Activated naive CD8-positive, alpha-beta T cell (primary cell): ENCODE measurements at regions not wholly inside any gene's neighbourhood (a gene's known extent, or its start where the extent isn't known, plus 50 kb on each side); places are given as distances from the start of the nearest gene placed in this dataset.
"Not testable (repeated sequence)": the region's sequence is repeated elsewhere in the genome, so short reads cannot be mapped to it uniquely, and the experiment has no call there.

Experiments used
- H3K27ac Mint-ChIP-seq: one replicate; pipeline ENCODE4 v1.8.0; 2021; ENCODE audit warnings: mixed read lengths
- H3K27me3 Mint-ChIP-seq: one replicate; pipeline ENCODE4 v1.8.0; 2021; ENCODE audit warnings: mixed read lengths
- H3K36me3 Mint-ChIP-seq: one replicate; pipeline ENCODE4 v1.8.0; 2021; ENCODE audit warnings: mixed read lengths
- H3K4me1 Mint-ChIP-seq: one replicate; pipeline ENCODE4 v1.8.0; 2021; ENCODE audit warnings: low read depth, mixed read lengths
- H3K4me3 Mint-ChIP-seq: one replicate; pipeline ENCODE4 v1.8.0; 2021; ENCODE audit warnings: mild to moderate bottlenecking, mixed read lengths
- H3K9me3 Mint-ChIP-seq: one replicate; pipeline ENCODE4 v1.8.0; 2021; ENCODE audit warnings: low read depth, mixed read lengths

DNA sequence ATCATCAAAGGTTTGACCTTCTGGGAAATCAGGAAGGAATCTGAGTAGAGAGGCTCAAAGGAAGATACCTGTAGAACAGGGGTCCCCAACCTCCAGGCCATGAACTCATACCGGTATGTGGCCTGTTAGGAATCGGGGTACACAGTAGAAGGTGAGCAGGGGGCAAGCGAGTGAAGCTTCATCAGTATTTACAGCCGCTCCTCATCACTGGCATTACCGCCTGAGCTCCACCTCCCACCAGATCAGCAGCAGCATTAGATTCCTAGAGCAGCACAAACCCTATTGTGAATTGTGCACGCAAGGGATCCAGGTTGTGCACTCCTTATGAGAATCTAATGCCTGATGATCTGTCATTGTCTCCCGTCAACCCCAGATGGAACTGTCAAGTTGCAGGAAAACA, 158.5 kb upstream of the CACNA2D1 start:
- Mint-ChIP-seq H3K27me3 (peaks cover 2% of the 10 kb centered on the region), H3K9me3 (no peaks in the 10 kb centered on the region), H3K27ac (no peak overlapping the region), H3K4me3 (no peak overlapping the region), H3K36me3 (no peaks in the 10 kb centered on the region), H3K4me1 (no peaks in the 10 kb centered on the region)

DNA sequence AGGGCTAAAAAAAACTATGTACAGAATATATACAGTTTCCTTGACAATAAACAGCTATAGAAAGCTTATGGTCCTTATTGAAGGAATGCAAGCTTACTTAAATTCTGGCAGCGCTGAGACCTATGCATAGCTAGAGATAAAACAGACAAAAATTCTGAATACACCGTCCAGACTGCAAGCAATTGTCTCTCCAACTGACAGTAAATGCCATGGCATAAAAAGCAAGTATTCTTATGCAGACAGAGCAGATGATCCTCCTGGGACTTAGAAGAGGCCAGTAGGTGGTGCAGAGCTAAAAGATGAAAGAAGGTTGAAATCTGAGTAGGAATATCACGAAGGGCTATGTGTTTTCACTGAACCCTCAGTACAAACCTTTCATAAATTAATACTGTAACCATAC, 157.0 kb upstream of the CACNA2D1 start:
- Mint-ChIP-seq H3K27ac (no peak overlapping the region), H3K4me3 (no peak overlapping the region)

DNA sequence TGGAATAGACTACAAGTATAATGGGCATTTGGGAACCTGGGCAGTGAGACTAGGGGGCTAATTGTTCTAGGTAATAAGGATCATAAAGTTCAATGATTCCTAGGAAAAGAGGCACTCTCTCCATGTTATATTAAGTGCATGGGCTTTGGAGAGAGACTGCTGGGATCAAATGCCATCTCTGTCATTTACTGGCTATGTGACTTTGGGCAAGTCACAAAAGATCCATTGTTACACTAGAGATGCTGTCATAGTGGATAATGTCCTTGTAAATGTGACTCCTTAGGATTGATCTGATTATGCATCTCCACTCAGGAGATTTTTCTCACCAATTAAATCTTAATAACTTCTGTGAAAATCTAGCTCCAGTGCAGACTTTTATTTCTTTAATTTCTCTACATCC, 156.3 kb upstream of the CACNA2D1 start:
- no peaks in the 10 kb centered on the region for H3K9me3 Mint-ChIP-seq
- no peaks in the 10 kb centered on the region for H3K36me3 Mint-ChIP-seq
- H3K4me1 Mint-ChIP-seq: no peaks in the 10 kb centered on the region
- no peak overlapping the region for H3K4me3 Mint-ChIP-seq
- H3K27ac Mint-ChIP-seq: no peak overlapping the region
- peaks cover 2% of the 10 kb centered on the region for H3K27me3 Mint-ChIP-seq

More for the DNA sequence above, 157.0 kb upstream of the CACNA2D1 start:
- H3K4me1 Mint-ChIP-seq: no peaks in the 10 kb centered on the region
- H3K36me3 Mint-ChIP-seq: no peaks in the 10 kb centered on the region
- no peaks in the 10 kb centered on the region for H3K9me3 Mint-ChIP-seq
- H3K27me3 Mint-ChIP-seq: peaks cover 2% of the 10 kb centered on the region

DNA sequence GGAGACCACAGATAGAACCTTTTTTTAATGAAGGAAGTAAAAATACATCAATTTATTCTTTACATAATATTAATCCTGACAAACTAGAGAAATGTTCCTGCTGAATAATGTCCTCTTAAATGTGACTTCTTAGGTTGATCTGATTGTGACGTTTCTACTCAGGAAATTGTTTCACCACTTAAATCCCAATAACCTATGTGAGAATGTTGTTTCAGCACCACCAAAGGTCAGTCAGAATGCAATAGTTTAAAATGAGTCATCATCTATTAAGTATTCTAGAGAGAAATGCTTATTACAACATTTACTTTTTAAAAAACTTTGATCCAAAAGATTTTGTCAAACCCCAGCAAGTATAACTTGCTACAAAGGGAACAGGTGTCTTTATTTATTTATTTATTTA, 155.4 kb upstream of the CACNA2D1 start:
- Mint-ChIP-seq H3K27ac (no peak overlapping the region), H3K4me3 (no peak overlapping the region), H3K27me3 (peaks cover 2% of the 10 kb centered on the region), H3K36me3 (no peaks in the 10 kb centered on the region), H3K9me3 (no peaks in the 10 kb centered on the region), H3K4me1 (no peaks in the 10 kb centered on the region)

DNA sequence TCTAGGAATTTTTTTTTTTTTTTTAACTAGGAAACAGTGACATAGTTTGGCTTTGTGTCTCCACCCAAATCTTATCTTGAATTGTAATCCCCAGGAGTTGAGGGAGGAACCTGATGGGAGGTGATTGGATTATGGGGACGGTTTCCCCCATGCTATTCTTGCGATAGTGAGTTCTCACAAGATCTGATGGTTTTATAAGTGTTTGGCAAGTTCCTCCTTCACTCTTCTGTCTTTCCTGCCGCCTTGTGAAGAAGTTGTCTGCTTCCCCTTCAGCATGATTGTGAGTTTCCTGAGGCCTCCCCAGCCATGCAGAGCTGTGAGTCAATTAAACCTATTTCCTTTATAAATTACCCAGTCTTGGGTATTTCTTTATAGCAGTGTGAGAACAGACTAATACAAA, 152.2 kb upstream of the CACNA2D1 start:
- not testable (repeated sequence) for H3K4me3 Mint-ChIP-seq, H3K27ac Mint-ChIP-seq, H3K9me3 Mint-ChIP-seq, H3K27me3 Mint-ChIP-seq, H3K36me3 Mint-ChIP-seq, H3K4me1 Mint-ChIP-seq

DNA sequence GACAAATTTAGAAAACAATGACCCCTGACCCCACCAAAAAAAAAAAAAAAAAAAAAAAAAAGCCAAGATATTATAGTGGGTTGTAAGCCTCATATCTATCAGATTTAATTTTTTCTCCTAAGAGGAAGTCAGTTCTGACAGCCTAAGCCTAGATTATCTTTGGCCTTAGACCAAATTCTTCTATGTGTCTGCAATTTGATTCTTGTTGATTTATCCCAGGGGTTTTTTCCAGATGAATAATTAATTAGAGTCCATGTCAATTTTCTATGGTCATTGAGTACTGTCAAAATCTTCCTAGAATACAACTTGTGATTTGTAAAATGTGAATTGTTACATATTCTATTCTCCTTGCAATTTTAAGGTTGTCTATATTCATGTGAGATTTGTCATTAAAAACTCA, 151.6 kb upstream of the CACNA2D1 start:
- peaks cover 2% of the 10 kb centered on the region for H3K27me3 Mint-ChIP-seq
- no peaks in the 10 kb centered on the region for H3K4me1 Mint-ChIP-seq
- H3K36me3 Mint-ChIP-seq: no peaks in the 10 kb centered on the region
- H3K27ac Mint-ChIP-seq: no peak overlapping the region
- no peak overlapping the region for H3K4me3 Mint-ChIP-seq
- H3K9me3 Mint-ChIP-seq: no peaks in the 10 kb centered on the region

GRCh38 chr7:82594665-82595064, 151.1 kb upstream of the CACNA2D1 start:
- Mint-ChIP-seq H3K36me3 (no peaks in the 10 kb centered on the region), H3K9me3 (no peaks in the 10 kb centered on the region), H3K27ac (no peak overlapping the region), H3K27me3 (peaks cover 1% of the 10 kb centered on the region), H3K4me1 (no peaks in the 10 kb centered on the region), H3K4me3 (no peak overlapping the region)

- no peaks in the 10 kb centered on the region for H3K9me3 Mint-ChIP-seq
- no peaks in the 10 kb centered on the region for H3K27me3 Mint-ChIP-seq
- H3K4me3 Mint-ChIP-seq: no peak overlapping the region
- no peaks in the 10 kb centered on the region for H3K36me3 Mint-ChIP-seq
- no peaks in the 10 kb centered on the region for H3K4me1 Mint-ChIP-seq
- H3K27ac Mint-ChIP-seq: no peak overlapping the region
Measured at GRCh38 chr7:82593780-82594179, 150.2 kb upstream of the CACNA2D1 start.

DNA sequence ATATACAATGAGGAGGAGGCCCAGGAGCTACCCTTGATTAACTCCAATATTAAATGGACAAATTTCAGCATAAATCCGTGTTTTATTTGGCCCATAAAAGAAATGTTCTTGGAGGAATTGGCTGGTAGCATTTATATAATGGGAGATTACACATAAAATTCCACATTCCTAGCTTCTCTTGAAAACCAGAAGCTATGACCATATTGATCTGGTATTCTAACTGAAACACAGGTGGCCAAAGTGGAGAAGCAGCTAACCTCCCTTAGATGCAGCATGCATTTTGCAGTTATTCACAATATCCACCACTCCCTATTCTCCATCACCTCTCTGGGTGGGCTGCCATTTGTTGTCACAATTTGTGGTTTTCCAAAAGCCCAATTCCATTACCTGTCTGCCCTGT, 148.8 kb upstream of the CACNA2D1 start:
- no peaks in the 10 kb centered on the region for H3K9me3 Mint-ChIP-seq
- H3K36me3 Mint-ChIP-seq: no peaks in the 10 kb centered on the region
- H3K27me3 Mint-ChIP-seq: no peaks in the 10 kb centered on the region
- no peaks in the 10 kb centered on the region for H3K4me1 Mint-ChIP-seq
- H3K4me3 Mint-ChIP-seq: no peak overlapping the region
- H3K27ac Mint-ChIP-seq: no peak overlapping the region

GRCh38 chr7:82579047-82579446, 135.5 kb upstream of the CACNA2D1 start:
- Mint-ChIP-seq H3K27me3 (peaks cover under 1% of the 10 kb centered on the region), H3K9me3 (no peaks in the 10 kb centered on the region)

DNA sequence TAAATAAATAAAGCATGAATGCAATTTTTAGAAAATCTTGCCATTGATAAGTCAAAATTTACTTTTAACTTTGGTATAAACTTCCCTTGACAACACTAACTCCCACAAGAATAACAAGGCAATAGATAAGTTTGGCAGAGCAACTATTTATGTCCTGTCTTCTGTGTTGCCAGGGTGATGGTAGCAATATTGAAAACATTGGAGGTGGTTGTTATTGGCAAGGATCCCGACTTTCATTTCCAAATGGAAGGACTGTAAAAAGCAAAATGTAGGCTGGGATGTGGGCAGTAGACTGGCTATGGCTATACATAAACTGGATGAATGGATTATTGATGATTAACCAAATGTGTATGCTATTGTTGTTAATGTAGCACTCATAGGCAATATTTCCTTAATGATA, 134.9 kb upstream of the CACNA2D1 start:
- no peaks in the 10 kb centered on the region for H3K9me3 Mint-ChIP-seq
- H3K4me3 Mint-ChIP-seq: no peak overlapping the region
- H3K4me1 Mint-ChIP-seq: no peaks in the 10 kb centered on the region
- no peaks in the 10 kb centered on the region for H3K27me3 Mint-ChIP-seq
- no peak overlapping the region for H3K27ac Mint-ChIP-seq
- no peaks in the 10 kb centered on the region for H3K36me3 Mint-ChIP-seq

More at GRCh38 chr7:82579047-82579446, 135.5 kb upstream of the CACNA2D1 start:
- Mint-ChIP-seq H3K4me1 (no peaks in the 10 kb centered on the region), H3K4me3 (no peak overlapping the region), H3K36me3 (no peaks in the 10 kb centered on the region), H3K27ac (no peak overlapping the region)

- Mint-ChIP-seq H3K27ac (no peak overlapping the region), H3K27me3 (no peaks in the 10 kb centered on the region), H3K4me1 (no peaks in the 10 kb centered on the region), H3K4me3 (no peak overlapping the region), H3K36me3 (no peaks in the 10 kb centered on the region), H3K9me3 (no peaks in the 10 kb centered on the region)
Measured at GRCh38 chr7:82572195-82572880, 128.8 kb upstream of the CACNA2D1 start.

DNA sequence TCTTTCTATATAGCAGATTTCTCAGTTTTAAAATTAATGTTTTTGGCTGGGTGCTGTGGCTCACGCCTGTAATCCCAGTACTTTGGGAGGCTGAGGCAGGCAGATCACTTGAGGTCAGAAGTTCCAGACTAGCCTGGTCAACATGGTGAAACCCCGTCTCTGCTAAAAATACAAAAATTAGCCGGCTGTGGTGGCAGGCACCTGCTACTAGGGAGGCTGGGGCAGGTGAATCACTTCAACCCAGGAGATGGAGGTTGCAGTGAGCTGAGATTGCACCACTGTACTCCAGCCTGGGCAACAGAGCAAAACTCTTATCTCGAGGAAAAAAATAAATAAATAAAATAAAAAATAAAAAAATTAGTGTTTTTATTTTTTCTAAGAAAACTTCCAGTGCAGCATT, 127.5 kb upstream of the CACNA2D1 start:
- not testable (repeated sequence) for H3K9me3 Mint-ChIP-seq, H3K4me3 Mint-ChIP-seq, H3K27me3 Mint-ChIP-seq, H3K27ac Mint-ChIP-seq, H3K36me3 Mint-ChIP-seq, H3K4me1 Mint-ChIP-seq

DNA sequence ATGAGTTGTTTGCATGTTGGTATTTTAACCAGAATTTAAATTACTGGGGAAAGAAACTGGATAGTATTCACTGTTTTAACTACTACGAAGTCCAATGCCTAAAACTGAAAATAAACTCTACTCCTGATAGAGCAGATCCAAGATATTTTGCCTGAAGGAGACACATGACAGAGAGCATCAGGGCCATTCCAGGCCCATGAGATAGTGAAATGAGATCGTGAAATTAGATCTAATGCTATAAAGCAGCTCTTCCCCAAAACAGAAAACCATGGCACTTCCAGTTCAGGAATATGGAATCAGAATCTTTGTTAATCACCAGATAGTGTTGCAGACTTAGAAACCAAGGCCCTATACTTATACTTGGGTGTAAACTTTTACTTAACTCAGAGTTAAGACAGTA, 124.3 kb upstream of the CACNA2D1 start:
- no peaks in the 10 kb centered on the region for H3K36me3 Mint-ChIP-seq
- no peak overlapping the region for H3K4me3 Mint-ChIP-seq
- no peaks in the 10 kb centered on the region for H3K9me3 Mint-ChIP-seq
- H3K4me1 Mint-ChIP-seq: no peaks in the 10 kb centered on the region
- no peak overlapping the region for H3K27ac Mint-ChIP-seq
- H3K27me3 Mint-ChIP-seq: no peaks in the 10 kb centered on the region

DNA sequence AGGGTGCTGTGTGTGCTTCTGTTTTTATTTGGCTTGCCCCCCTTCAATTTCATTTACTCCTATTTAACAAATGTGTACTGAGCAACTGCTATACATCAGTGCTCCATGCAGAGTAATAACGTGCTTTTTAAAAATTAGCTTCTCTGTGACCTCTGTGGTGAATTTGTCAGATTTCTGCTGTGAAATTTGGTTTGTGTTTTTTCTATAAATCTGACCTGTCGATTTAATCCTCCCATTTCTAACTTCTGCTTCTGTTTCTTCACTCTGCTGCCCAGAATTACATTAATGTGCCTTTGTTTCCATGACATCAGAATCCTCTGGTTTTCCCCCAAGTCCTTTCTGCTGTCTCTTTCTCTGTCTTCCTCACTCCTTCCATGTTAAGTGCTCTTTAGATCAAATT, 123.8 kb upstream of the CACNA2D1 start:
- no peak overlapping the region for H3K4me3 Mint-ChIP-seq
- no peaks in the 10 kb centered on the region for H3K9me3 Mint-ChIP-seq
- no peaks in the 10 kb centered on the region for H3K27me3 Mint-ChIP-seq
- H3K4me1 Mint-ChIP-seq: no peaks in the 10 kb centered on the region
- H3K27ac Mint-ChIP-seq: no peak overlapping the region
- no peaks in the 10 kb centered on the region for H3K36me3 Mint-ChIP-seq

- H3K4me3 Mint-ChIP-seq: no peak overlapping the region
- no peaks in the 10 kb centered on the region for H3K9me3 Mint-ChIP-seq
- no peak overlapping the region for H3K27ac Mint-ChIP-seq
- H3K36me3 Mint-ChIP-seq: no peaks in the 10 kb centered on the region
- no peaks in the 10 kb centered on the region for H3K4me1 Mint-ChIP-seq
- no peaks in the 10 kb centered on the region for H3K27me3 Mint-ChIP-seq
Measured at GRCh38 chr7:82566752-82567151, 123.2 kb upstream of the CACNA2D1 start.
